Spleen (tissue), 11 donors: ENCODE measurements at regions not wholly inside any gene's neighbourhood (a gene's known extent, or its start where the extent isn't known, plus 50 kb on each side); places are given as distances from the start of the nearest gene placed in this dataset.

Source experiments
- DNase-seq: peaks from one replicate; pipeline ENCODE4 v3.0.0-alpha.2; 2020
- H3K27ac ChIP-seq, 8 donors: fragments of 200-600 bp; sonication (generic) in 7 of 8; 1 replicate in 4 of 8; 2 replicates in 4 of 8; pipeline versions ENCODE4 v1.5.0 to v1.8.0; 2016 to 2021; ENCODE audit warnings: inconsistent platforms in 4 of 8, mild to moderate bottlenecking in 4 of 8, moderate library complexity in 1 of 8
- H3K27me3 ChIP-seq, 7 donors: fragments of 200-600 bp; sonication (generic) in 6 of 7; replicated peaks in 1 of 7; 1 replicate in 4 of 7; 2 replicates in 3 of 7; pipeline versions ENCODE4 v1.5.0 to v1.8.0; 2016 to 2021; ENCODE audit warnings: inconsistent platforms in 3 of 7, mild to moderate bottlenecking in 1 of 7
- H3K36me3 ChIP-seq, 6 donors: fragments of 200-600 bp; sonication (generic) in 5 of 6; 1 replicate in 4 of 6; 2 replicates in 2 of 6; pipeline versions ENCODE4 v1.5.0 to v1.8.0; 2016 to 2021; ENCODE audit warnings: inconsistent platforms in 2 of 6
- H3K4me1 ChIP-seq, 6 donors: fragments of 200-600 bp; sonication (generic) in 5 of 6; 1 replicate in 3 of 6; 2 replicates in 3 of 6; pipeline versions ENCODE4 v1.5.0 to v1.8.0; 2016 to 2021; ENCODE audit warnings: inconsistent platforms in 3 of 6
- H3K4me3 ChIP-seq, 8 donors: fragments of 200-600 bp; sonication (generic) in 7 of 8; 1 replicate in 4 of 8; 2 replicates in 4 of 8; pipeline versions ENCODE4 v1.5.0 to v1.8.0; 2016 to 2021; ENCODE audit warnings: inconsistent platforms in 4 of 8, mild to moderate bottlenecking in 4 of 8, moderate library complexity in 2 of 8
- H3K9me3 ChIP-seq, 8 donors: fragments of 200-600 bp; sonication (generic) in 7 of 8; 1 replicate in 4 of 8; 2 replicates in 4 of 8; pipeline versions ENCODE4 v1.5.0 to v1.8.0; 2016 to 2021; ENCODE audit warnings: inconsistent platforms in 4 of 8
- CTCF ChIP-seq, 11 experiments: fragments of 200-600 bp in 7 of 11; fragments of 450-650 bp in 4 of 11; sonication (generic) in 4 of 11; IDR thresholded peaks in 8 of 11; conservative IDR thresholded peaks in 3 of 11; 1 replicate in 7 of 11; 2 replicates in 4 of 11; pipeline versions ENCODE4 v1.4.0 to v1.8.0; 2016 to 2021; ENCODE audit warnings: antibody characterized with exemption in 11 of 11, inconsistent platforms in 4 of 11, mild to moderate bottlenecking in 1 of 11
- POLR2A ChIP-seq, 3 donors: fragments of 450-650 bp; IDR thresholded peaks; one replicate each; pipeline ENCODE4 v1.5.1; 2017; ENCODE audit warnings: antibody characterized with exemption in 3 of 3, mild to moderate bottlenecking in 1 of 3
- POLR2AphosphoS5 ChIP-seq, 3 donors: sonication (generic); formaldehyde crosslinking; IDR thresholded peaks; one replicate each; pipeline ENCODE4 v1.5.1; 2017; ENCODE audit warnings: antibody characterized with exemption in 3 of 3
- WGBS, 5 donors: extraction: QIAGEN DNeasy Blood & Tissue Kit in 3 of 5; methylation state at CpG; one replicate each; pipeline versions ENCODE4 v1.1.5 to v1.1.7; 2013 to 2018; 5-methylcytosine and 5-hydroxymethylcytosine counted together
- intact Hi-C: fragments of 100-400 bp; cut with DNase I; formaldehyde crosslinking; loops from one replicate; pipeline ENCODE4 v1.15.0; 2023; ENCODE audit warnings: low total_unique reads
- donor health status: healthy with polysubstance abuse.
- donor health status: DM: no; HTN: no; CAD: no; lungs with moderate emphysema.
- donor health status: DM: no; HTN: no; CAD: no.
- donor health status: Bipolar disorder and iron deficiency.
- donor health status: healthy.
- donor health status: DM: no; HTN: no; CAD: no.
- donor health status: DM: yes; HTN: yes; CAD: no.

- H3K9me3 ChIP-seq = no peaks in the 10 kb centered on the region
- no peaks in the 10 kb centered on the region for H3K4me1 ChIP-seq
- 61 to 72% (median 68%) methylated on average over 1 of the region's 1 CpG for WGBS, 5 donors
- no peak overlapping the region for H3K27ac ChIP-seq
- no peaks in the 10 kb centered on the region for H3K36me3 ChIP-seq
- DNase-seq = no peak
- no peak overlapping the region for H3K4me3 ChIP-seq
- TF ChIP-seq CTCF (IDR thresholded peaks at IDR 0.05 in 8 of 11, conservative IDR thresholded peaks at IDR 0.05 in 3 of 11) = no peak
- no peak for TF ChIP-seq POLR2A (IDR thresholded peaks at IDR 0.05)
- no peak for TF ChIP-seq POLR2AphosphoS5 (IDR thresholded peaks at IDR 0.05)
- H3K27me3 ChIP-seq = no peaks in the 10 kb centered on the region
- intact Hi-C loops = no loop called here
These were observed 127.3 kb upstream of the RORB start for GRCh38 chr9:74369844-74370243.

- no peaks in the 10 kb centered on the region for H3K4me1 ChIP-seq
- intact Hi-C loops = no loop called here
- no peaks in the 10 kb centered on the region for H3K9me3 ChIP-seq
- no peaks in the 10 kb centered on the region for H3K36me3 ChIP-seq
- TF ChIP-seq POLR2AphosphoS5 (IDR thresholded peaks at IDR 0.05) (no peak), CTCF (IDR thresholded peaks at IDR 0.05 in 8 of 11, conservative IDR thresholded peaks at IDR 0.05 in 3 of 11) (no peak), POLR2A (IDR thresholded peaks at IDR 0.05) (no peak)
- no peak overlapping the region for H3K27ac ChIP-seq
- DNase-seq = no peak
- no peaks in the 10 kb centered on the region for H3K27me3 ChIP-seq
- H3K4me3 ChIP-seq = no peak overlapping the region
These were observed 123.8 kb upstream of the RORB start for GRCh38 chr9:74373348-74373747.

- Histone ChIP-seq H3K27ac (no peak overlapping the region), H3K9me3 (no peaks in the 10 kb centered on the region), H3K36me3 (no peaks in the 10 kb centered on the region), H3K4me1 (no peaks in the 10 kb centered on the region), H3K4me3 (no peak overlapping the region), H3K27me3 (no peaks in the 10 kb centered on the region)
- DNase-seq = no peak
- TF ChIP-seq POLR2A (IDR thresholded peaks at IDR 0.05) (no peak), POLR2AphosphoS5 (IDR thresholded peaks at IDR 0.05) (no peak)
- WGBS, 5 donors = 48 to 68% (median 55%) methylated on average over 2 of the region's 2 CpGs
- intact Hi-C loops = no loop called here
These were observed 117.4 kb upstream of the RORB start for GRCh38 chr9:74379718-74380117.

GRCh38 chr9:74391816-74392215 lies 105.3 kb upstream of the RORB start:
- Histone ChIP-seq H3K4me1 (no peaks in the 10 kb centered on the region), H3K4me3 (no peak overlapping the region), H3K27ac (no peak overlapping the region), H3K36me3 (no peaks in the 10 kb centered on the region), H3K9me3 (no peaks in the 10 kb centered on the region), H3K27me3 (no peaks in the 10 kb centered on the region)
- TF ChIP-seq POLR2A (IDR thresholded peaks at IDR 0.05) (no peak), CTCF (IDR thresholded peaks at IDR 0.05 in 8 of 11, conservative IDR thresholded peaks at IDR 0.05 in 3 of 11) (no peak), POLR2AphosphoS5 (IDR thresholded peaks at IDR 0.05) (no peak)
- no peak for DNase-seq
- intact Hi-C loops = no loop called here
- WGBS, 5 donors = 82 to 96% (median 92%) methylated on average over 2 of the region's 2 CpGs

GRCh38 chr9:74403581-74403980 lies 93.6 kb upstream of the RORB start:
- H3K4me1 ChIP-seq = no peaks in the 10 kb centered on the region
- intact Hi-C loops = no loop called here
- TF ChIP-seq CTCF (IDR thresholded peaks at IDR 0.05 in 8 of 11, conservative IDR thresholded peaks at IDR 0.05 in 3 of 11) = no peak
- no peak for TF ChIP-seq POLR2A (IDR thresholded peaks at IDR 0.05)
- H3K27me3 ChIP-seq = no peaks in the 10 kb centered on the region
- no peak overlapping the region for H3K4me3 ChIP-seq
- H3K9me3 ChIP-seq = peaks cover 0 to 39% (median 29%) of the 10 kb centered on the region in 8 donors
- H3K36me3 ChIP-seq = no peaks in the 10 kb centered on the region
- no peak overlapping the region for H3K27ac ChIP-seq
- DNase-seq = no peak
